GM19099 (cell line): ENCODE measurements at regions not wholly inside any gene's neighbourhood (a gene's known extent, or its start where the extent isn't known, plus 50 kb on each side); places are given as distances from the start of the nearest gene placed in this dataset.

Source experiments
- POLR2A ChIP-seq: IDR thresholded peaks from 3 replicates; pipeline ENCODE4 v1.6.1; 2011; ENCODE audit warnings: low read depth; ENCODE audit not compliant: insufficient read length; ENCODE audit errors: extremely low read depth

- TF ChIP-seq POLR2A = no peak
Observed at GRCh38 chr6:137776786-137777686, 90.0 kb upstream of the TNFAIP3 start.

DNA sequence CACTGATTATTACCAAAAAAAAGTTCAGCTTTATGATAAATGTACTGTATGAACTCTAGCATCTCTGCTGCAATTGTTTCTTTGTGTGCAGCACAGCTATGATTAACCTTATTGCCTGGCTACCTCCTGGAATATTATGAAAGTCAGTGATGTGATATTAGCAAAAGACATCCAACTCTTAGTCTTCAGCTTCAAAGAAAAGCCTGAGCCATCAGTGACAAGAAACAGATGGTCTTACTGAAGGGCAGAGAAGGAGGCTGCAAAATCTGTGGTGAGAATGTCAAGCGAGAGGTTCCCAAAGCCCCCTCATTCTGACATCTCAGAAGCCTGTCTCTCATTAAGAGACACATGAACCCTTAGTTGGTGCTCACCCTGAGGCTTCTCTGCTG is 89.4 kb upstream of the TNFAIP3 start:
- TF ChIP-seq POLR2A = no peak

DNA sequence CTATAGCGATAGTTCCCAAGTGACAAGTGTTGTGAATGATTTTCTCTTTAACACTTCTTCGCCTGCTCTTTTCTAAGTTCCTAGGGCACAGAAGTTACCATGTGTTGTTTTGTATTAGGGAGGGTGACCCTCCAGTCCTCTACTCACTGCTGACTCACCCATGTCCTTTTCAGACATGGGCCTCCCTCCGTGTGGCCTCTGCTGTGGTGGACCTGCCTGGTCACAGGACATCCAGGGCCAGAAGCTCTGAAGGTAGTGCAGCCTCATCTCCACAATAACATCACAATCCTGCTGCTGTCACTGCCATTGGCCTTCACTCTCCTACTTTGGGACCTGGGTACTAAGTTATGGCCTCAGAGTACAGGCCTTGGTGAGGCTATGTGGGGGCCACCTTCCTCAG is 87.1 kb upstream of the TNFAIP3 start:
- no peak for TF ChIP-seq POLR2A

DNA sequence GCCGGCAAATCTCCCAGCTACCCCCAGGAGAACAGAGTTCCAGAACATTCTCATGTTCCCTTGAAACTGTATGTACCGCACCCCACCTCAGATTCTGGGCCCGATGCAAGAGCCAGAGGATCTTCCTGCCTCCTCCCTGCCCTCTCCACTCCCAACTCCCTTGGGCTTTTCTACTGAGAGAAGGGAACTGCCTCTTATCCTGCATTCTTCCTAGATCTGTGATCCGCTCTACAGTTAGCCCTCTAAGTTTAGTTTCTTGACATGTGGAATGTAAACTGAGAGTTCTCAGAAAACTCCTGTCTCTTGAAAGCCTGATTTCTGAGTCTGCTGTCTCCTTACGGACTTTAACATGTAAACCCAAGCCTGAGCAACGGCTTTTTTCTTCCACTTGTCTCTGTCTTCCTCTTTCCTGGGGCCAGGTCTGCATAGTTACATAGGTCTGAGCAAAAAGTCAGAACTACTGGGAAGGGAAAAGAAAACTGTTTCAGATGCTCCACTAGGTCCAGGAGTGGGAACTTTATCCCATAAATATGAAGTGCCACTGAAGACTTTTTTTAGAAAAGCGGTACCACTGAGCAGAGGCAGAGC is 86.5 kb upstream of the TNFAIP3 start:
- TF ChIP-seq POLR2A = no peak

DNA sequence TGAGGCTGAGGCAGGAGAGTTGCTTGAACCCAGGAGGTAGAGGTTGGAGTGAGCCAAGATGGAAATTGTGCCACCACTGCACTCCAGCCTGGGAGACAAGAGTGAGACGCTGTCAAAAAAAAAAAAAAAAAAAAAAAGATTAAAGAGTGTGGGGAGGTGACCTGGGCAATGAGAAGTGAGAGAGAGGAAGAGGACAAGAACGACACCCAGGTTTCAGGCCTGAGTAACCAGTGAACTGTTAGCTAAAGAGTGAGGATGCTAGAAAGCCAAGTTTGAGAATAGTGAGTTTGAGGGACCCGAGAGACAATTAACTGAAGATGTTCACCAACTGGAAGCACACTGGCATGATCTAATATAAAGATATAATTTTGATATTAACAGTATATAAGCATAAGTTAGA is 85.4 kb upstream of the TNFAIP3 start:
- no peak for TF ChIP-seq POLR2A

DNA sequence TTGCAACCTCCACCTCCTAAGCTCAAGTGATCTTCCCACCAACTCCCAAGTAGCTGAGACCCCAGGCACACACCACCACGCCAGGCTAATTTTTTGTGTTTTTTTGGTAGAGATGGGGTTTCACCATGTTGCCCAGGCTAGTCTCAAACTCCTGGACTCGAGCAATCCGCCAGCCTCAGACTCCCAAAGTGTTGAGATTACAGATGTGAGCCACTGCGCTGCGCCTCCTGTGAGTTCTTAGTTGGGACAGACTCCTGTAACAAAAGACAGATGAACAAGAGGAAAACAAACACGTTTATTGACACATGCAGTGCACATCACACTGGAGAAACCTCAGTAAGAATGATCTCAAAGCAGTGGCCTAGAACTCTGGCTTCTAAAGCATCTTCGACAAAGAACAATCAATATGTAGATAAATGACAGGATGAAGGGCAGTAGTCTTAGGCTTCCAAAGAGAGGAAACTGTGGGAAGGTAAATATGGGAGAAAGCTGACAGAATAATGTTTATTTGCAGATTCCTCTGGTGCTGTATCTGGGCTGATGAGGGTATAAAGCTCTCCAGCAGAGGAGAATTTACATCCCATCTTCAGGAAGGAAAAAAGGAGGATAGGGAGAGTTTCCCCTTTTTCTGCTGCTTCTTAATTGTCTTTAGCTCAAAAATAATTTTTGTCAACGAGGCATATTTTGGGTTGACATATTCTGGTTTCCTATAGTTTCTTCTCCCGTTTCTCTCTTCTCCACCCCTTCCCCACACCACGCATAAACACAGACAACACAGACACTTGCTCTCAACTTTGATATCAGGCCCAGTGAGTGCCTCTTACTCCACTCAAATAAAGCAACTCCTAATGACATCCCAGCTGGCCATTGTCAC is 84.7 kb upstream of the TNFAIP3 start:
- TF ChIP-seq POLR2A = no peak

DNA sequence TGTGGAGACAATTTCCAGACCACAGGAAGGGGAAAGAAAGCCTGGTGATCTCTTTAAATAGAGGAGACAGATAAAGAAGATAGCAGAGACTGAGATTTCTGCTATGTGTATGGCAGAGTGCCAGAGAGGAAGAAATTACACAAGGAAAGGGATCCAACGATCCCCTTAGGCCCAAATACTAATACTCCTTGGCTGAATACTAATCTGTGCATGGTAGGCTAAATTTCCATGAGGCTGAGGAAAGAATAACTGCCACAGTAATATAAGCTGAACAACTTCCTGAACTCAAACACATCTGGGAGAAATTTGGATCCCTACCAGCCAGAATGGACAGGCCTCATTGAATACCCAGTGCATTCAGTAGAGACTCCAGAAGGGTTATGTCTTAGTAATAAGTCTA is 83.3 kb upstream of the TNFAIP3 start:
- no peak for TF ChIP-seq POLR2A

DNA sequence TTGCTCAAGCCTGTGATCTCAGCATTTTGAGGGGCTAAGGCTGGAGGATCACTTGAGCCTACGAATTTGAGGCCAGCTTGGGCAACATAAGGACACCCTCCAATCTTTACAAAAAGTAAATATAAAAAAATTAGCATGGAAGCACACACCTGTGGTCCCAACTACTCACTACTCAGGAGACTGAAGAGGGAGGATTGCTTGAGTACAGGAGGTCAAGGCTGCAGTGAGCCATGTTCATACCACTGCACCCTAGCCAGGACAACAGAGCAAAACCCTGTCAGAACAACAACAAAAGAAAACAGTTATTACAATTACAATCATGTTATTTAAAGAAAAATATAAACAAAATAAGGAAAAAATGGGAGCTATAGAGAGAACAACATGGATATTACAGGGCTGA is 82.5 kb upstream of the TNFAIP3 start:
- TF ChIP-seq POLR2A = no peak

GRCh38 chr6:137787016-137787415 is 80.0 kb upstream of the TNFAIP3 start:
- no peak for TF ChIP-seq POLR2A

DNA sequence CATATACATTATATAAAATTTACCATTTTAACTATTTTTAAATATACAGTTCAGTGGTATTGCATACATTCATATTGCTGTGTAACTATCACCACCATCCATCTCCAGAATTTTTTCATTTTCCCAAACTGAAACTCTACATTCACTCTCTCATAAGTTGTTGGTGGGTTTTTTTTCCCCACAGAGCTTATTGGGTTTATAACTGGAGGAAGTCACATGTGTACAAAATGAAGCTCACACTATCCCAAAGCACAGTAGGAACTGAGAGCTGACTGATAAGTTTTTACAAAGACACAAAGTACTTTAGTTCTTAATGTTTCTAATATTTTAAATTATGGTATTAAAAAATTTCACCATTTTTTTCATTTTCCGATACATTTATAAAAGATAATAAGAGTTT is 78.8 kb upstream of the TNFAIP3 start:
- no peak for TF ChIP-seq POLR2A

- no peak for TF ChIP-seq POLR2A
Observed at GRCh38 chr6:137791281-137792159, 75.5 kb upstream of the TNFAIP3 start.

DNA sequence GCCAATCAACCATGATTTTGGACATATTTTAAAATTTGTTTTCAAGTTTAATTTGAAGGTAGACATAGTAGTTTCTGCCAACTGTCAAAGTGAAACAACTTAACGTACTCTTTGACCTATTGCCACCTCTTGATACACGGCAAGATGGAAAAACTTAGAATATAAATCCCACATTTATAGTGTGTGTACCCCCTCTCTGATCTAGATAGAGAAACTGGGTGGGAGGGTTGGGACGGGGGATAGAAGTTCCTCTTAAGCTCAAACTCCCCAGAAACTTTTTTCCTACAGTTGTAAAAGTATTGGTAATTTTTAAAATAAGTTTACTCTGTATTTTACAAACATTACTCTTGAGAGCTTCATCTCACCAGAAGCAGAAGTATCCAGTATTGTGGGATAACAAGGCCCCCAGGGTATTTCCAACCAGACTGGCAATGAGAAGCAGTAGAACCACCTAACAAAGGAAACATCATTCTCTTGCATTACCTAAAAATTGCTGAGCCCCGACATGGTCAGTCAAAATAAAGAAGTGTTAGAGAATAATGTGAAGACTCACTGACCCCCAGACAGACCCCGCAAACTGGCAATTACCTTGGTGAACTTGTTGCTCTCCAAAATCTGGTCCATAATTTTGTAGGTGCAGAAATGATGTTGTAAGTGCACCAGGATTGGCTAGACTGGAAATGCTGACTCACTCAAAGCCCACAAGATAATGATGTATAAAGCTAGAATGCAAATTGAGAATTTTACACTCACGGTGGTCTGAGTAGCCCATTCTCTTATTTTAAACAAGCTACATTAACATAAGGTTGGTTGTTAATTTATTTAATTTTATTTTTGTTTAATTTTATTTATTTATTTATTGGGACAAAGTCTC is 74.7 kb upstream of the TNFAIP3 start:
- TF ChIP-seq POLR2A = no peak

DNA sequence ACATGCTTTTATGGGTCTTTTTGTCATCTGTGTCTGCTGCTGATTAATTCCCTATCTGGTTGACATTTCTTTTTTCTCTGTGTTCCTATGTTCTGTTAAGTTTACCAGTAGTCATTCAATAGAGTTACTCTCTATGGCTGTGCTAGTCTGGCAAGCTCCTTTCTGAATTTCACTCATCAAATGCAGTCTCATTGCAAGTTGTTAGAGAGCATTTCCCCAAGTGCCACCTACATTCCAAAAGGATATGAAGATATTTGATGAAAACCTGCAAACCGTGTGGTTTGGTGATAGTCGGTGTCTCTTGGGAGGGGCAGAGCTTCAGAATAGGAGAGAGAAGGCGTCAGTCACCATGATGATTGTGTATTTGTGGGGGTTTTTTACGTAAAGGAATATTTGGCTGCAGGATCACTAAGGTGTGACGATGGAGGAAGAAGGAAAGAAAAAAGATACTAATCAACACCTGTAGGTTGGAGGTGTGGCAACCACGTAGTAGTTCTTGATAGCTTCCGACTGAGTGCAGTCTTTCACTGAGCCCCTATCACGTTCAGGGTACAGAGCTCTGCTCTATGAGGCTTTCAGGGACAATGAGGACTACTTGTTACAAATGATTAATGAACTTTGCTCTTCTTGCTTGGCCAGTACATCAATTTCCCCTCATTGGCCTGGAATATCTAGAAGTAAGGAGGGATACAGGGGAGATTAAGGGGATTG is 73.1 kb upstream of the TNFAIP3 start:
- TF ChIP-seq POLR2A = no peak
